SJSA1 (cell line): ENCODE measurements at regions not wholly inside any gene's neighbourhood (a gene's known extent, or its start where the extent isn't known, plus 50 kb on each side); places are given as distances from the start of the nearest gene placed in this dataset.

Source experiments
- DNase-seq, 2 experiments: peaks; one replicate each; pipeline ENCODE4 v3.0.0-alpha.2; 2015 to 2020; ENCODE audit warnings: low spot score in 2 of 2, low read depth in 1 of 2
- H3K27ac ChIP-seq: fragments of 250-450 bp; sonication (Bioruptor Pico); 2 replicates; pipeline ENCODE4 v1.5.1; 2020; ENCODE audit warnings: mild to moderate bottlenecking, moderate library complexity
- H3K27me3 ChIP-seq: fragments of 250-450 bp; sonication (Bioruptor Pico); replicated peaks from 2 replicates; pipeline ENCODE4 v1.5.1; 2020; ENCODE audit warnings: mild to moderate bottlenecking, moderate library complexity
- H3K36me3 ChIP-seq: fragments of 250-450 bp; sonication (Bioruptor Pico); 2 replicates; pipeline ENCODE4 v1.5.1; 2020; ENCODE audit warnings: mild to moderate bottlenecking
- H3K4me1 ChIP-seq: fragments of 250-450 bp; sonication (Bioruptor Pico); replicated peaks from 2 replicates; pipeline ENCODE4 v1.6.1; 2021; ENCODE audit warnings: mild to moderate bottlenecking
- H3K4me3 ChIP-seq: fragments of 250-450 bp; sonication (Bioruptor Pico); 2 replicates; pipeline ENCODE4 v1.5.1; 2020; ENCODE audit warnings: mild to moderate bottlenecking
- H3K9me3 ChIP-seq: fragments of 250-450 bp; sonication (Bioruptor Pico); replicated peaks from 2 replicates; pipeline ENCODE4 v1.5.1; 2020; ENCODE audit warnings: mild to moderate bottlenecking

DNA sequence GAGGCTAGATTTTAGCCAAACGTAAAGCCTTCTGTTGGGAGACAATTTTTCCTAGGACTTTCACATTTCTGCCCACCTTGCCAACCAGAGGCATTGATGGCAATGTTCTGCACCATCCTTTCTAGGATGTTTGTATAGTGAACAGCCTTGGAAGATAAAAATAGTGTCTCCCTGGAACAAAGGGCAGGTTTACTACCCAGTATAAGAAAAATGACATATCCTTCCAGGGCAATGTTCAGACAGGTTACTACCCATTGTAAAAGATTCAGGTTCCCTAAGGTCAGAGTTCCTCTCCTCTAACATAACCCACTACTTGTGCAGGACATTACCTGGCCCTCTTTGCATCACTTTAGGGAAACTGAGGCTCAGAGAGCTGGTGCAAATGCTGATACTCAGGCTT, 248.2 kb upstream of the VEPH1 start:
- Histone ChIP-seq H3K36me3 (no peaks in the 10 kb centered on the region), H3K27ac (no peak overlapping the region), H3K9me3 (no peaks in the 10 kb centered on the region), H3K4me3 (no peak overlapping the region), H3K27me3 (no peaks in the 10 kb centered on the region), H3K4me1 (no peaks in the 10 kb centered on the region)
- no peak for DNase-seq

DNA sequence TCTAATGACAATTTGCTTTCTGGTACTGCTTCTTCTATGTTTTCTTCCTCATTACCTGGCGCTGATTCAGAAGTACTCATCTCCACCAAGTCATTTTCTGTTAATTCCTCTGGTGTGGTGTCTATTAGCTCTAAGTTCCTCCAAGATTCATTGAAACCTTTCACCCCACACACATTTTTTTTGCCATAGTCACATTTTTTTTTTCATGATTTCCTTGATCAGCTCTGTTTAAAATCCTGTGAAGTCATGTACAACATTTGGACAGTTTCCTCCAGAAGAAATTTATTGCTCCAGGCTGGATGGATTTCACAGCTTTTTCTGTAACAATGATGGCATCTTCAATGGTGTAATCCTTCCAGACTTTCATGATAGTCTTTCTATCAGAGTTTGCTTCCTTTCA, 243.2 kb upstream of the VEPH1 start:
- Histone ChIP-seq H3K4me3 (no peak overlapping the region), H3K27me3 (no peaks in the 10 kb centered on the region), H3K9me3 (no peaks in the 10 kb centered on the region; the same call in 1 of the 2 replicates), H3K36me3 (no peaks in the 10 kb centered on the region), H3K27ac (no peak overlapping the region), H3K4me1 (no peaks in the 10 kb centered on the region)
- DNase-seq, result no peak

- no peak for DNase-seq
- no peaks in the 10 kb centered on the region for H3K27me3 ChIP-seq
- H3K9me3 ChIP-seq, result no peaks in the 10 kb centered on the region; the same call in 1 of the 2 replicates
- H3K4me1 ChIP-seq, result no peaks in the 10 kb centered on the region
- no peaks in the 10 kb centered on the region for H3K36me3 ChIP-seq
- no peak overlapping the region for H3K27ac ChIP-seq
- H3K4me3 ChIP-seq, result no peak overlapping the region
Measured at GRCh38 chr3:157741607-157742006, 238.4 kb upstream of the VEPH1 start.

DNA sequence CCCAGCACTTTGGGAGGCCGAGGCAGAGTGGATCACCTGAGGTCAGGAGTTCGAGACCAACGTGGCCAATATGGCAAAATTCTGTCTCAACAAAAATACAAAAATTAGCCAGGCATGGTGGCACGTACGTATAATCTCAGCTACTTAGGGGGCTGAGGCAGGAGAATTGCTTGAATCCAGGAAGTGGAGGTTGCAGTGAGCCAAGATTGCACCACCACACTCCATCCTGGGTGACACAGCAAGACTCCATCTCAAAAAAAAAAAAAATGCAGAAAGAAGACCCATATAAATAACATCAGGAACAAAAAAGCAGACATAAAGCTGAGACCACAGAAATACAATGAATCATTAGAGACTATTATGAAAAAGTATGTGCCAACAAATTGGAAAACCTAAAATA, 235.2 kb upstream of the VEPH1 start:
- Histone ChIP-seq H3K27me3 (no peaks in the 10 kb centered on the region), H3K4me3 (no peak overlapping the region), H3K36me3 (no peaks in the 10 kb centered on the region), H3K4me1 (no peaks in the 10 kb centered on the region), H3K27ac (no peak overlapping the region), H3K9me3 (no peaks in the 10 kb centered on the region)
- no peak for DNase-seq

DNA sequence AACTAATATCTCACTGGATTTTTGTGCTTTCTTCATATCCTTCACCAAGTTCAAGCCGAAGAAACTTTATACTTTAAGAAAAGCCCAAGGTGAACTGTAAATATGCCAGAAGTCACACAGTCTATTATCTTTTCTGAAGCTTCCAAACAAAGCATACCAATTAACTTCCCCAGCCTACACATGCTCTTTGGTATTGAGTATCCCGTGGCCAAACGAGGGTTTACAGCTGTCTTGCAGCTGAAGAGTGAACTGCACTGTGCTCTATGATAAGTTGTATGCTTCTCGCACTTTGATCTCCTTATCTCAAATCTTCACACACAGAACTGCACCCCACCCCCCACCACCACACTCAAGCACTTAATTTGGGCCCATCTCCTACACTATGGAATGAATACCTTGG, 215.6 kb upstream of the VEPH1 start:
- H3K27ac ChIP-seq, result no peak overlapping the region
- no peak overlapping the region for H3K4me3 ChIP-seq
- H3K27me3 ChIP-seq, result no peaks in the 10 kb centered on the region
- no peaks in the 10 kb centered on the region for H3K36me3 ChIP-seq
- H3K9me3 ChIP-seq, result 0 out of 2 replicates have a peak, but pooled peaks cover 3% of the 10 kb centered on the region
- no peaks in the 10 kb centered on the region for H3K4me1 ChIP-seq
- no peak for DNase-seq

DNA sequence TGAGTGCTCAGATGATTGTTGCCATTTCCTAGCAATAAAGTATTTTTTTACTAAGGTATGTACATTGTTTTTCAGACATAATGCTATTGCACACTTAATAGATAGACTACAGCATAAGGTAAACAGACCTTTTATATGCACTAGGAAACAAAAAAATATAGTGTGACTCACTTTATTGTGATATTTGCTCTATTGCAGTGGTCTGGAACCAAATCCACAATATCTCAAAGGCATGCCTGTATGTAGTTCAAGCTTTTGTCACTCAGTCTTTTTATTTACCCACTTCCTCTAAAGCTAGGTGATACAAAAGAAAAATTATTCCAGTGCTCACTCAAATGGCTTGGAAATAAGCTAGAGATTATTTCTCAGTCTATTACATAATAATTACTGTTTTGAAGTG, 209.9 kb upstream of the VEPH1 start:
- no peaks in the 10 kb centered on the region for H3K27me3 ChIP-seq
- H3K27ac ChIP-seq, result no peak overlapping the region
- H3K4me1 ChIP-seq, result no peaks in the 10 kb centered on the region
- H3K9me3 ChIP-seq, result no peaks in the 10 kb centered on the region; the same call in 1 of the 2 replicates
- no peak overlapping the region for H3K4me3 ChIP-seq
- DNase-seq, result no peak
- no peaks in the 10 kb centered on the region for H3K36me3 ChIP-seq

DNA sequence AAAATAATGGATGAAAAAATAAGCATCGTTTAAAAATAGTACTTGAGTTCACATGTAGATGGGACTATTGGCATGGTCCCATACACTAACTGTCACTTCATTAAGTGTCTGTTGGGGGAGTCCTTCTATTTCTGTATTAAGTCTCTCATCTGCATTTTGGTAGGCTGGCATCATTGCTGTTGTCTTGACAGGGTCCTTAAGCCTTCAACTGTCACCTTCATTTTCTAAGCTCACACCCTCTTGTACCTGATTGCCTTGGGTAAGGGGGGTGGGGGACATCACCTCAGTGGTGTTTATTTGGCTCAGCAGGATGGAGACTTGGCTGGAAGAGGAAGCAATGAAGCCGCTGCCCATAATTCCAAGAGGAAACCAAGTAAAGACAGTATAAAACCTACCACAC, 202.0 kb upstream of the VEPH1 start:
- DNase-seq, result no peak
- Histone ChIP-seq H3K27me3 (no peaks in the 10 kb centered on the region), H3K27ac (no peak overlapping the region), H3K4me1 (no peaks in the 10 kb centered on the region), H3K4me3 (no peak overlapping the region), H3K9me3 (no peaks in the 10 kb centered on the region), H3K36me3 (no peaks in the 10 kb centered on the region)

- Histone ChIP-seq H3K9me3 (no peaks in the 10 kb centered on the region), H3K27me3 (no peaks in the 10 kb centered on the region), H3K4me3 (no peak overlapping the region), H3K27ac (no peak overlapping the region), H3K4me1 (no peaks in the 10 kb centered on the region), H3K36me3 (no peaks in the 10 kb centered on the region)
- no peak for DNase-seq
Measured at GRCh38 chr3:157700405-157700804, 197.2 kb upstream of the VEPH1 start.

DNA sequence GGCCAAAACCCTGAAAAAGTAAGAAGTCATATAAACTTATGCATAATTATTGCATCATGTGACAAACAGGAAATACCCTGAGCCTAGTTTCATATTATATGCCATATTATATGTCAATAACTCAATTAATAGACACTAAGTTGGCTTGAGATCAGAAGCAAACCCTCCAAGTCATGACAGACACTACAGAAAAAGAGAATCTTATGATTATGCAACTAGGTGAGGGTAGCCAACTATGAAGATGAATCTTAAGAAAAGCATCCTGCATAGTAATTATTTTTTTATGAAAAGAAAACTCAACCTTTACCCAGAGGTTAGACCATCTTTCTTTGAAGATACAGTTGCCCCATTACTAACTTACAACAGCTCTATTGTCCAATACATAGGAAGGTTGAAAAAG, 192.4 kb upstream of the VEPH1 start:
- no peaks in the 10 kb centered on the region for H3K9me3 ChIP-seq
- no peaks in the 10 kb centered on the region for H3K36me3 ChIP-seq
- no peak for DNase-seq
- H3K4me3 ChIP-seq, result no peak overlapping the region
- H3K27me3 ChIP-seq, result no peaks in the 10 kb centered on the region
- H3K27ac ChIP-seq, result no peak overlapping the region
- no peaks in the 10 kb centered on the region for H3K4me1 ChIP-seq

GRCh38 chr3:157695103-157695502, 191.9 kb upstream of the VEPH1 start:
- no peak for DNase-seq
- H3K27me3 ChIP-seq, result no peaks in the 10 kb centered on the region
- no peaks in the 10 kb centered on the region for H3K4me1 ChIP-seq
- no peaks in the 10 kb centered on the region for H3K9me3 ChIP-seq
- no peak overlapping the region for H3K27ac ChIP-seq
- no peaks in the 10 kb centered on the region for H3K36me3 ChIP-seq
- H3K4me3 ChIP-seq, result no peak overlapping the region

DNA sequence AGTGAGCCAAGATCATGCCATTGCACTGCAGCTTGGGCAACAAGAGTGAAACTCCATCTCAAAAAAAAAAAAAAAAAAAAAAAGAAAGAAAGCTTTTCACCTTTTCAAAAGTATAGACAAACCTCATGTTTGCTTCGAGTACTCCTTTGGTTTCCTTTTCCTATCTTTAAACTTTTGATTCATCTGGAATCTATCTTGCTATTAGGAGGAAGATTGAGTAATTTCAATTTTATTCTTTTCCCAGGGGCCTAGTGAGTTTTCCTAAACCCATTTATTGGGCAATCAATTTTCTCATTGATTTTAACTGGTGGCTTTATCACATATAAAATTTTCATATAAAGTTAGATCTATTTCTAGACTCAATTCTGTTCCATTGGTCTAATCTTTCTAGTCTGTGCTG, 190.5 kb upstream of the VEPH1 start:
- H3K27ac ChIP-seq, result no peak overlapping the region
- H3K9me3 ChIP-seq, result no peaks in the 10 kb centered on the region
- H3K4me1 ChIP-seq, result no peaks in the 10 kb centered on the region
- H3K4me3 ChIP-seq, result no peak overlapping the region
- H3K36me3 ChIP-seq, result no peaks in the 10 kb centered on the region
- DNase-seq, result no peak
- H3K27me3 ChIP-seq, result no peaks in the 10 kb centered on the region

- Histone ChIP-seq H3K4me1 (no peaks in the 10 kb centered on the region), H3K9me3 (no peaks in the 10 kb centered on the region), H3K4me3 (no peak overlapping the region), H3K27ac (no peak overlapping the region), H3K27me3 (no peaks in the 10 kb centered on the region), H3K36me3 (no peaks in the 10 kb centered on the region)
- DNase-seq, result no peak
Measured at GRCh38 chr3:157692468-157692867, 189.3 kb upstream of the VEPH1 start.

DNA sequence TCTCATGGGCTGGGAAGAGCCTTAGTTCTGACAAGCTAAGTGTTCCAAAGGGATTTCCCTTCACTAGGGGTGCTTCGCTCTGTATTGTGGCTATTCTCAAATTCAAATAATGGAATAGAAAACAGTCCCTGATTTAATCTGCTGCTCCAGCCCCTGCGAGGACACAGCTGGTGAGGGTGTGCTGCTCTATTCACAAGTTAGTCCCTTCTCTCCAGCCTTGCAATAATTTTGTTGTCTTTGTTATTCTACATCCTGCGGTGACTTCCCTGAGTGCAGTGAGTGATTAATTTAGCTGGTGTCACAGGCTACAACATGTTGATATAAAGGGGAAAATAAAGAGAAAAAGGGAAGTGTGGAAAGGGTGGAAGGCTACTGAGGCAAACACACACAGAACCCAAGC, 180.5 kb upstream of the VEPH1 start:
- Histone ChIP-seq H3K4me1 (no peaks in the 10 kb centered on the region), H3K4me3 (no peak overlapping the region), H3K36me3 (no peaks in the 10 kb centered on the region), H3K27me3 (no peaks in the 10 kb centered on the region), H3K27ac (no peak overlapping the region), H3K9me3 (no peaks in the 10 kb centered on the region)
- DNase-seq, result no peak

GRCh38 chr3:157672061-157672460, 168.8 kb upstream of the VEPH1 start:
- Histone ChIP-seq H3K36me3 (no peaks in the 10 kb centered on the region), H3K4me1 (no peaks in the 10 kb centered on the region), H3K9me3 (no peaks in the 10 kb centered on the region), H3K27me3 (no peaks in the 10 kb centered on the region), H3K4me3 (no peak overlapping the region), H3K27ac (no peak overlapping the region)
- no peak for DNase-seq

GRCh38 chr3:157671656-157672055, 168.4 kb upstream of the VEPH1 start:
- H3K4me3 ChIP-seq, result no peak overlapping the region
- no peak for DNase-seq
- no peaks in the 10 kb centered on the region for H3K27me3 ChIP-seq
- H3K4me1 ChIP-seq, result no peaks in the 10 kb centered on the region
- no peaks in the 10 kb centered on the region for H3K9me3 ChIP-seq
- H3K36me3 ChIP-seq, result no peaks in the 10 kb centered on the region
- no peak overlapping the region for H3K27ac ChIP-seq
